HG02840 (cell line): ENCODE measurements at regions not wholly inside any gene's neighbourhood (a gene's known extent, or its start where the extent isn't known, plus 50 kb on each side); places are given as distances from the start of the nearest gene placed in this dataset.
"Not testable (repeated sequence)": the region's sequence is repeated elsewhere in the genome, so short reads cannot be mapped to it uniquely, and the experiment has no call there.

ENCODE experiments used
- ATAC-seq: cut with Tn5 transposase; IDR thresholded peaks from one replicate; pipeline ENCODE4 v1.9.1; 2021; ENCODE audit warnings: mild to moderate bottlenecking, moderate library complexity, moderate number of reproducible peaks; ENCODE audit not compliant: unreplicated experiment, low FRiP score

- ATAC-seq, result not testable (repeated sequence)
These were observed 116.1 kb downstream of the OR4M2 start for GRCh38 chr15:22196423-22196822.

- ATAC-seq, result not testable (repeated sequence)
These were observed 120.1 kb downstream of the OR4M2 start for GRCh38 chr15:22200417-22200816.

- ATAC-seq, result not testable (repeated sequence)
These were observed 121.8 kb downstream of the OR4M2 start for GRCh38 chr15:22201993-22202659.

- ATAC-seq, result not testable (repeated sequence)
These were observed 122.9 kb downstream of the OR4M2 start for GRCh38 chr15:22203208-22203607.

- ATAC-seq, result not testable (repeated sequence)
These were observed 128.8 kb downstream of the OR4M2 start for GRCh38 chr15:22209086-22209485.

- not testable (repeated sequence) for ATAC-seq
These were observed 142.3 kb downstream of the OR4M2 start for GRCh38 chr15:22222596-22222995.

- ATAC-seq, result no peak
These were observed 143.9 kb downstream of the OR4M2 start for GRCh38 chr15:22224241-22224671.

GRCh38 chr15:22224961-22225360 lies 144.6 kb downstream of the OR4M2 start:
- not testable (repeated sequence) for ATAC-seq

- ATAC-seq, result no peak
These were observed 145.9 kb downstream of the OR4M2 start for GRCh38 chr15:22226034-22226790.

GRCh38 chr15:22227411-22228100 lies 147.2 kb downstream of the OR4M2 start:
- ATAC-seq, result no peak

GRCh38 chr15:22228101-22228762 lies 147.9 kb downstream of the OR4M2 start:
- no peak for ATAC-seq

GRCh38 chr15:22229990-22230819 lies 149.9 kb downstream of the OR4M2 start:
- no peak for ATAC-seq

GRCh38 chr15:22231603-22232002 lies 151.3 kb downstream of the OR4M2 start:
- ATAC-seq, result no peak

GRCh38 chr15:22232675-22233074 lies 152.3 kb downstream of the OR4M2 start:
- no peak for ATAC-seq

- ATAC-seq, result not testable (repeated sequence)
These were observed 155.1 kb downstream of the OR4M2 start for GRCh38 chr15:22235261-22235930.

GRCh38 chr15:22236469-22236868 lies 156.1 kb downstream of the OR4M2 start:
- ATAC-seq, result no peak

GRCh38 chr15:22237891-22238275 lies 157.6 kb downstream of the OR4M2 start:
- no peak for ATAC-seq

GRCh38 chr15:22238276-22238958 lies 158.1 kb downstream of the OR4M2 start:
- not testable (repeated sequence) for ATAC-seq
